ENCODE measurements at regions not wholly inside any gene's neighbourhood (a gene's known extent, or its start where the extent isn't known, plus 50 kb on each side); places are given as distances from the start of the nearest gene placed in this dataset.

GRCh38 chr14:87261621-87262020 lies 731.4 kb downstream of the GALC start:
- TF ChIP-seq POLR2A (IDR thresholded peaks at IDR 0.05; ENCODE audit: low read depth) = no peak
- TF ChIP-seq CTCF (IDR thresholded peaks at IDR 0.05) = no peak
- TF ChIP-seq POLR2AphosphoS5 (IDR thresholded peaks at IDR 0.05) = no peak
- no peak for TF ChIP-seq EP300 (IDR thresholded peaks at IDR 0.05)
